ENCODE measurements at regions not wholly inside any gene's neighbourhood (a gene's known extent, or its start where the extent isn't known, plus 50 kb on each side); places are given as distances from the start of the nearest gene placed in this dataset.

DNA sequence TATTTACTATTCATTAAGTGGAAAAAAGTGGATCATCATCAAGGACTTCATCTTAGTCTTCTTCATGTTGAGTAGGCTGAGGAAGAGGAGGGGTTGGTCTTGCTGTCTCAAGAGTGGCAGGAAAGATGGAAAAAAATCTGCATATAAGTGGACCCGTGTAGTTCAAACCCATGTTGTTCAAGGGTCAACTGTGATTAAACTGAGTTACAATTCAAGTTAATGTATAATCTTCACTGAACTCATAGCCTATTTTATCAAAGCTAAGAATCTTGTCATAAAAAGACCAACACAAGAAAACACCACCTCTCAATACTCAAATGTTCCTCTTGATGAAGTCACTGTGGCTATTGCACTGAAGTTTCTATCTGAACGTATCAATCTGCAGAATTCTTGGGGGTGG, 260.2 kb downstream of the FNDC1 start:
- TF ChIP-seq, protein P1, sequence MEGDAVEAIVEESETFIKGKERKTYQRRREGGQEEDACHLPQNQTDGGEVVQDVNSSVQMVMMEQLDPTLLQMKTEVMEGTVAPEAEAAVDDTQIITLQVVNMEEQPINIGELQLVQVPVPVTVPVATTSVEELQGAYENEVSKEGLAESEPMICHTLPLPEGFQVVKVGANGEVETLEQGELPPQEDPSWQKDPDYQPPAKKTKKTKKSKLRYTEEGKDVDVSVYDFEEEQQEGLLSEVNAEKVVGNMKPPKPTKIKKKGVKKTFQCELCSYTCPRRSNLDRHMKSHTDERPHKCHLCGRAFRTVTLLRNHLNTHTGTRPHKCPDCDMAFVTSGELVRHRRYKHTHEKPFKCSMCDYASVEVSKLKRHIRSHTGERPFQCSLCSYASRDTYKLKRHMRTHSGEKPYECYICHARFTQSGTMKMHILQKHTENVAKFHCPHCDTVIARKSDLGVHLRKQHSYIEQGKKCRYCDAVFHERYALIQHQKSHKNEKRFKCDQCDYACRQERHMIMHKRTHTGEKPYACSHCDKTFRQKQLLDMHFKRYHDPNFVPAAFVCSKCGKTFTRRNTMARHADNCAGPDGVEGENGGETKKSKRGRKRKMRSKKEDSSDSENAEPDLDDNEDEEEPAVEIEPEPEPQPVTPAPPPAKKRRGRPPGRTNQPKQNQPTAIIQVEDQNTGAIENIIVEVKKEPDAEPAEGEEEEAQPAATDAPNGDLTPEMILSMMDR (IDR thresholded peaks at IDR 0.05; ENCODE audit: insufficient read depth, low read depth, low read length, missing control alignments), result no peak
- H3K4me3 ChIP-seq (ENCODE audit: low read depth, low read length), result no peak overlapping the region
- DNase-seq (ENCODE audit: low read depth), result no peak

DNA sequence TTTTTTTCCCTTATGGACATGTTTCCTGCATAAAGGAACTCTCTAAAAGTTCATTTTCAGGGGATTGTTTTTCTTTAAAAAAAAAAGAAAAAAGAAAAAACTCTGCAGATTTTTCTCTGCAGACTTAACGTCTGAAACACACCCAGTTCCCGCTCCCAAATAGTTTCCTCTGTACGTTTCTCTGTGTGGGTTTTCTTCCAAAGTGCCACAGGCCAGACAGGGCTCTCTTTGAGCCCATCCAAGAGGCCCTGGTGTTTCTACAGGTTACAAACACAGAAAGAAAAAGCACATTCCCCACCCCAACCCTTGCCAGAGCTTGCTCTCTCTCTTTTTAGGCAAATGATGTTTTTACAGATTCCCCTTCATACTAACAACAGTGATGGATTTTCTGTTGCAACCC, 258.6 kb downstream of the FNDC1 start:
- no peak for DNase-seq (ENCODE audit: low read depth)
- TF ChIP-seq, protein P1 (IDR thresholded peaks at IDR 0.05; ENCODE audit: insufficient read depth, low read depth, low read length, missing control alignments), result no peak
- no peak overlapping the region for H3K4me3 ChIP-seq (ENCODE audit: low read depth, low read length)

DNA sequence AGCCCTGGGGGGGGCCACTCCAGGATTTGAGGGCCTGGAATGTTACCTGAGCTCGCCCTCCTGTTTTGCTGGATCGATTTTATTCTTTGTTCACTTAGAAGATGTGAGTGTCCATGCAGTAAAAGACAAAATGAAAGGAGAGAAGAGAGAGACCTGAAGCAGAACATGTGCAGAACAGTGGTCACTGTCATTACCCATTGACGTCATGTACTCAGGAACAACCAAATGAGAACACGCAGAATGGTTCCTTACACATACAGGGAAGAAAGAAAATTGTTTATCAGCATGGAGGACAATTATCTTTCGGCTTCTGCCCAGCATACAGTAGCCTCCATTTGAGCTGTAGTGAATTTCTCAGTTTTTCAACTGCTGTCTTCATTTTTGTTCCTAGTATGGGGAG, 258.1 kb downstream of the FNDC1 start:
- no peak for DNase-seq (ENCODE audit: low read depth)
- TF ChIP-seq, protein P1 (IDR thresholded peaks at IDR 0.05; ENCODE audit: insufficient read depth, low read depth, low read length, missing control alignments), result no peak
- no peak overlapping the region for H3K4me3 ChIP-seq (ENCODE audit: low read depth, low read length)

DNA sequence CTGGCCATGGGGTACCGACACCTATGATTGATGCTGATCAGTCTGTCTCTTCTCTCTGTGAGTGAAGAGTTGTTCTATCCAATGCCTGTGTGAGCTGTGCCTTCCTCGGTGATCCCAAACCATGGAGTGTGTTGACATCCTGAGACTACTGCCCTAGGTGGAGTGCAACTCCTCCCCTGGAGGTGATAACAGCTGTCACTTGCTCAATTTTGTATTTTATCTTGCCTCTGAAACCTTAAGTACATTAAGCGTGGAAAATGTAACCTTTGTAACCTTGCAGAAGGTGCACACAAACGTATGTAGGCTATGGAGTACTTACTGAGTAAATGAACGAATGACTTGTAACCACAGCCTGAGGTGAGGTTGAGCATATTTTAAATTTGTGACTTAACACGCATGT, 256.2 kb downstream of the FNDC1 start:
- no peak overlapping the region for H3K4me3 ChIP-seq (ENCODE audit: low read depth, low read length)
- TF ChIP-seq, protein P1 (IDR thresholded peaks at IDR 0.05; ENCODE audit: insufficient read depth, low read depth, low read length, missing control alignments), result no peak
- no peak for DNase-seq (ENCODE audit: low read depth)

DNA sequence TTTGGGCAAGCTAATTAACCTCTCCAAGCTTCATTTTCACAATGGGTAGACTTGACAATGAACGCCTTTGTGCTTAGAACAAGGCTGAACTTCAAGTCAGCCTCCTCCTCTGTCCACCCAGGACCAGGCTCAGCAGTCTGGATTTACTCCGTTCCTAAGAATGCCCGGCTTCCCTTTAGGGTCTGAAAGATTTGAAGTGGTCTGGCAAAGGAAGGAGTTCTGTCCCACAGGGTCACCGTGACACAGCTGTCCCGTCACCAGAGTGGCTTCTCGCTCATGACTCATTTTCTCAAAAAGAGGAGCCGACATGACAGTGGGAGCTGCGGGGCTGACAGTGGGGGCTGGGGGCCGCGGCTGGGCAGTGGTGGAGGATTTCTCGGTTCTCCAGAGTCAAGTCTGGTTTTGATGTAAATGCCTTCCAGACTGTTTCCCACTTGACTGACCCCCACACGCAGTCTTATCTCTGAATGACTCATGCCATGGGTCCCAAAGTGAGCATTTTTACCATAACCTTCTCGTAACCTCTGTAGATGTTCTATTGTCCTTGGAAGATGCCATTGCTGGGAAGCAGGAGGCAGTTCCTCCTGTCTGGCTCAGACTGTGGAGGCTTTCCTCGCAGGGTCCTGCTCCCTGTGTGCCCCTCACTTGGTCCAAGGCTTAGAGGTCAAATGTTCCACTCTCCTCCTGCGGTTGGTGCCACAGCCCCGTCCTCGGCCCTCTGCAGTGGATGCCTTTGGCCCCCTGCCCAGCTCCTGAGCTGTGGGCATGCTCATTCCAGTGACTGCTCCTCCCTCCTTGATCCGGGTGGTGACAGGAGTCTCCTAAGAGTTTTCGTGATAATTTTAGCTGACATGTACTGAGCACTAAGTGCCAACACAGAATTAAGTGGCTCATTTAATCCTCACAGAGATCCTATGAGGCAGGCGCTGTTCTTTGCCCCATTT, 253.1 kb downstream of the FNDC1 start:
- H3K4me3 ChIP-seq (ENCODE audit: low read depth, low read length), result no peak overlapping the region
- DNase-seq (ENCODE audit: low read depth), result no peak
- TF ChIP-seq, protein P1 (IDR thresholded peaks at IDR 0.05; ENCODE audit: insufficient read depth, low read depth, low read length, missing control alignments), result no peak

DNA sequence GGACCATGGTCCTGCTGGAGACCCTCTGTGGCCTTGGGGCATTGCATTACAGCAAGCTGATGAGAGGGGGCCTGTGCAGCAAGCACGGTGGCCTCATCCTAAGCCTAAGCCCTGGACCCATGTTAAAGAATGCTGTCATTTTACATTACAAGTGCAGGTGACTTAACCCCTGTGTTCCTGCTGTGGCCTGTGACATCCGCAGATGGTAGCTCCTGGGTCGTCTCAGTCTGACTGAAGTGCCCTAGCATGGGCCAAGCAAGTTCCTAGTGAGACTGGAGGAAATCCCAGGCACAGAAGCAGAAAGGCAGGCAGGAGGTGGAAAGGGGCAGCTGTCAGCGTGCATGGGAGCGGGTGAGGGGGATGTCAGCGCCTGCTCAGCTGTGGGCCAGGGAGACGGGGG, 252.4 kb downstream of the FNDC1 start:
- no peak overlapping the region for H3K4me3 ChIP-seq (ENCODE audit: low read depth, low read length)
- DNase-seq (ENCODE audit: low read depth), result no peak
- TF ChIP-seq, protein P1 (IDR thresholded peaks at IDR 0.05; ENCODE audit: insufficient read depth, low read depth, low read length, missing control alignments), result no peak

Data from GM12865 (cell line).